Tibial artery (tissue), 4 donors: ENCODE measurements at regions not wholly inside any gene's neighbourhood (a gene's known extent, or its start where the extent isn't known, plus 50 kb on each side); places are given as distances from the start of the nearest gene placed in this dataset.

Experiments
- DNase-seq, 2 donors: peaks; one replicate each; pipeline ENCODE4 v3.0.0-alpha.2; 2019
- H3K27ac ChIP-seq, 2 donors: fragments of 200-600 bp; sonication (generic) in 1 of 2; 1 replicate in 1 of 2; 2 replicates in 1 of 2; pipeline ENCODE4 v1.5.1; 2018 to 2019; ENCODE audit warnings: mild to moderate bottlenecking in 1 of 2
- H3K27me3 ChIP-seq, 2 donors: fragments of 200-600 bp; sonication (generic) in 1 of 2; one replicate each; pipeline versions ENCODE4 v1.5.1 to v1.6.0; 2016 to 2019
- H3K36me3 ChIP-seq, 3 donors: fragments of 200-600 bp; sonication (generic) in 2 of 3; one replicate each; pipeline ENCODE4 v1.5.1; 2016 to 2019; ENCODE audit warnings: mild to moderate bottlenecking in 2 of 3
- H3K4me1 ChIP-seq, 4 donors: fragments of 200-600 bp; sonication (generic) in 2 of 4; 1 replicate in 3 of 4; 2 replicates in 1 of 4; pipeline ENCODE4 v1.5.1; 2016 to 2019
- H3K4me3 ChIP-seq, 2 donors: fragments of 200-600 bp; sonication (generic) in 1 of 2; 1 replicate in 1 of 2; 2 replicates in 1 of 2; pipeline ENCODE4 v1.5.1; 2018 to 2019; ENCODE audit warnings: mild to moderate bottlenecking in 2 of 2
- H3K9me3 ChIP-seq, 3 donors: fragments of 200-600 bp; sonication (generic) in 1 of 3; one replicate each; pipeline ENCODE4 v1.5.1; 2016 to 2019
- CTCF ChIP-seq, 2 experiments: fragments of 200-600 bp in 1 of 2; fragments of 450-650 bp in 1 of 2; IDR thresholded peaks; one replicate each; pipeline ENCODE4 v1.5.1; 2017 to 2019; ENCODE audit warnings: antibody characterized with exemption in 2 of 2, mild to moderate bottlenecking in 1 of 2, moderate library complexity in 1 of 2
- intact Hi-C: fragments of 100-400 bp; cut with DNase I; formaldehyde crosslinking; loops from one replicate; pipeline ENCODE4 v1.15.0; 2023; ENCODE audit warnings: low total_unique reads

- H3K4me1 ChIP-seq = peaks cover 0 to 9% (median 4%) of the 10 kb centered on the region in 4 donors
- no peak for TF ChIP-seq CTCF (IDR thresholded peaks at IDR 0.05)
- H3K4me3 ChIP-seq = no peak overlapping the region
- H3K27ac ChIP-seq = no peak overlapping the region
- intact Hi-C loops = no loop called here
- H3K36me3 ChIP-seq = no peaks in the 10 kb centered on the region
- H3K9me3 ChIP-seq = no peaks in the 10 kb centered on the region
- DNase-seq = no peak
- peaks cover 0 to 21% of the 10 kb centered on the region in 2 donors for H3K27me3 ChIP-seq
Observed at GRCh38 chr3:193813501-193813830, 220.5 kb downstream of the OPA1 start.

- Histone ChIP-seq H3K36me3 (no peaks in the 10 kb centered on the region), H3K27me3 (peaks cover 0 to 28% of the 10 kb centered on the region in 2 donors), H3K4me1 (peaks cover 0 to 9% (median 4%) of the 10 kb centered on the region in 4 donors), H3K27ac (no peak overlapping the region), H3K4me3 (no peak overlapping the region), H3K9me3 (no peaks in the 10 kb centered on the region)
- no peak for DNase-seq
- TF ChIP-seq CTCF (IDR thresholded peaks at IDR 0.05) = no peak
- intact Hi-C loops = no loop called here
Observed at GRCh38 chr3:193814166-193814892, 221.3 kb downstream of the OPA1 start.

- Histone ChIP-seq H3K4me1 (peaks cover 0 to 9% (median 4%) of the 10 kb centered on the region in 4 donors), H3K27ac (no peak overlapping the region), H3K4me3 (no peak overlapping the region), H3K27me3 (peaks cover 0 to 31% of the 10 kb centered on the region in 2 donors), H3K36me3 (no peaks in the 10 kb centered on the region), H3K9me3 (no peaks in the 10 kb centered on the region)
- TF ChIP-seq CTCF (IDR thresholded peaks at IDR 0.05) = no peak
- DNase-seq = no peak
- intact Hi-C loops = no loop called here
Observed at GRCh38 chr3:193815246-193816027, 222.4 kb downstream of the OPA1 start.

- Histone ChIP-seq H3K4me3 (no peak overlapping the region), H3K9me3 (no peaks in the 10 kb centered on the region), H3K4me1 (peaks cover 0 to 9% (median 4%) of the 10 kb centered on the region in 4 donors), H3K27me3 (peaks cover 0 to 31% of the 10 kb centered on the region in 2 donors), H3K27ac (no peak overlapping the region), H3K36me3 (no peaks in the 10 kb centered on the region)
- DNase-seq = no peak
- intact Hi-C loops = no loop called here
- TF ChIP-seq CTCF (IDR thresholded peaks at IDR 0.05) = no peak
Observed at GRCh38 chr3:193816028-193816395, 223.0 kb downstream of the OPA1 start.

GRCh38 chr3:193816656-193817311, 223.8 kb downstream of the OPA1 start:
- peak in 1 of 2 donors; percentile 33 for DNase-seq
- Histone ChIP-seq H3K27ac (no peak overlapping the region), H3K4me3 (no peak overlapping the region), H3K36me3 (no peaks in the 10 kb centered on the region), H3K27me3 (peaks cover 0 to 31% of the 10 kb centered on the region in 2 donors), H3K9me3 (no peaks in the 10 kb centered on the region), H3K4me1 (peaks cover 0 to 9% (median 4%) of the 10 kb centered on the region in 4 donors)
- no peak for TF ChIP-seq CTCF (IDR thresholded peaks at IDR 0.05)
- intact Hi-C loops = no loop called here
